ENCODE measurements at regions not wholly inside any gene's neighbourhood (a gene's known extent, or its start where the extent isn't known, plus 50 kb on each side); places are given as distances from the start of the nearest gene placed in this dataset.
"Not testable (repeated sequence)": the region's sequence is repeated elsewhere in the genome, so short reads cannot be mapped to it uniquely, and the experiment has no call there.

GRCh38 chr11:95413021-95413420, 182.0 kb upstream of the SESN3 start:
- H3K4me3 ChIP-seq = no peak overlapping the region
- H3K27me3 ChIP-seq = no peaks in the 10 kb centered on the region
- TF ChIP-seq POLR2A (IDR thresholded peaks at IDR 0.05) = no peak
- TF ChIP-seq CTCF (IDR thresholded peaks at IDR 0.05) = no peak
- DNase-seq = no peak
- H3K9me3 ChIP-seq = no peaks in the 10 kb centered on the region
- intact Hi-C loops (cut with DNase I) = no loop called here
- no peak for ATAC-seq
- no peaks in the 10 kb centered on the region for H3K36me3 ChIP-seq
- H3K4me1 ChIP-seq = no peaks in the 10 kb centered on the region
- H3K27ac ChIP-seq = no peak overlapping the region

DNA sequence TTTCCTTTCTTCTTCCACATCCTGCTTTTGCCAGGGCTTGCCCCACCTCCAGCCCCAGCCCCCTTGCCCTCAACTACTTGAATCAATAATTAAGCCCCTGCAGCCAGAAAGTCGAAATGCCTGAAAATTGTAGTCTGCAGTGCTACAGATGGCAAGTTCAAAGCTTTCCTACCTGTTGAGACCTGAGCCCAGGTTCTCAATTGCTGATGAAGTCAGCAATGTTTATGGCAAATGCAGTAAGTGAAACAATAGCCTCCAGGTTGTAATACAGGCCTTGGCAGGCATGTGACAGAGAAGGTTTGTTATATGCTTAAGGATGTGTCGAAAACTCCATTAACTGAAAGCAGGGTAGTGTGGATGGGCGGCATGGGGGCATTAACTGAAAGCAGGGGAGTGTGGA, 181.1 kb upstream of the SESN3 start:
- no peak overlapping the region for H3K27ac ChIP-seq
- H3K27me3 ChIP-seq = no peaks in the 10 kb centered on the region
- WGBS (ENCODE audit: insufficient coverage, low coverage, low lambda C conversion rate, missing lambda C conversion rate) = 47% methylated on average over 3 of the region's 3 CpGs
- no peak for ATAC-seq
- no peak for DNase-seq
- H3K4me1 ChIP-seq = no peaks in the 10 kb centered on the region
- intact Hi-C loops (cut with DNase I) = no loop called here
- H3K36me3 ChIP-seq = no peaks in the 10 kb centered on the region
- no peak overlapping the region for H3K4me3 ChIP-seq
- no peaks in the 10 kb centered on the region for H3K9me3 ChIP-seq
- TF ChIP-seq POLR2A (IDR thresholded peaks at IDR 0.05) = no peak
- TF ChIP-seq CTCF (IDR thresholded peaks at IDR 0.05) = no peak

DNA sequence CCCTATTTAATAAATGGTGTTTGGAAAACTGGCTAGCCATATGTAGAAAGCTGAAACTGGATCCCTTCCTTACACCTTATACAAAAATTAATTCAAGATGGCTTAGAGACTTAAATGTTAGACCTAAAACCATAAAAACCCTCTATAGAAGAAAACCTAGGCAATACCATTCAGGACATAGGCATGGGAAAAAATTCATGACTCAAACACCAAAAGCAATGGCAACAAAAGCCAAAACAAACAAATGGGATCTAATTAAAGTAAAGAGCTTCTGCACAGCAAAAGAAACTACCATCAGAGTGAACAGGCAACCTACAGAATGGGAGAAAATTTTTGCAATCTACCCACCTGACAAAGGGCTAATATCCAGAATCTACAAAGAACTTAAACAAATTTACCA, 179.7 kb upstream of the SESN3 start:
- intact Hi-C loops (cut with DNase I); H3K4me3 ChIP-seq; ATAC-seq: not testable (repeated sequence)

GRCh38 chr11:95406271-95406670, 175.3 kb upstream of the SESN3 start:
- intact Hi-C loops (cut with DNase I) = no loop called here
- no peaks in the 10 kb centered on the region for H3K27me3 ChIP-seq
- no peaks in the 10 kb centered on the region for H3K4me1 ChIP-seq
- ATAC-seq (no peak), DNase-seq (no peak)
- H3K27ac ChIP-seq = no peak overlapping the region
- TF ChIP-seq POLR2A (IDR thresholded peaks at IDR 0.05) (no peak), CTCF (IDR thresholded peaks at IDR 0.05) (no peak)
- 100% methylated on average over 1 of the region's 1 CpG for WGBS (ENCODE audit: insufficient coverage, low coverage, low lambda C conversion rate, missing lambda C conversion rate)
- no peaks in the 10 kb centered on the region for H3K9me3 ChIP-seq
- H3K36me3 ChIP-seq = no peaks in the 10 kb centered on the region
- H3K4me3 ChIP-seq = no peak overlapping the region

More for the DNA sequence above, 179.7 kb upstream of the SESN3 start:
- H3K27me3 ChIP-seq, H3K9me3 ChIP-seq, H3K36me3 ChIP-seq, DNase-seq, H3K27ac ChIP-seq, H3K4me1 ChIP-seq: not testable (repeated sequence)

- Histone ChIP-seq H3K27ac (no peak overlapping the region), H3K27me3 (no peaks in the 10 kb centered on the region), H3K9me3 (no peaks in the 10 kb centered on the region), H3K4me3 (no peak overlapping the region), H3K36me3 (no peaks in the 10 kb centered on the region), H3K4me1 (no peaks in the 10 kb centered on the region)
- ATAC-seq (no peak), DNase-seq (no peak)
- TF ChIP-seq POLR2A (IDR thresholded peaks at IDR 0.05) (no peak), CTCF (IDR thresholded peaks at IDR 0.05) (no peak)
- intact Hi-C loops (cut with DNase I) = no loop called here
- 57% methylated on average over 1 of the region's 4 CpGs for WGBS (ENCODE audit: insufficient coverage, low coverage, low lambda C conversion rate, missing lambda C conversion rate)
Measured at GRCh38 chr11:95404370-95404769, 173.4 kb upstream of the SESN3 start.

All from right lobe of liver (tissue), 6 donors.